Heart left ventricle (tissue), 13 donors: ENCODE measurements at regions not wholly inside any gene's neighbourhood (a gene's known extent, or its start where the extent isn't known, plus 50 kb on each side); places are given as distances from the start of the nearest gene placed in this dataset.

ENCODE experiments used
- POLR2A ChIP-seq, 2 donors: fragments of 450-650 bp; IDR thresholded peaks; one replicate each; pipeline ENCODE4 v1.6.1; 2017; ENCODE audit warnings: antibody characterized with exemption in 2 of 2, mild to moderate bottlenecking in 2 of 2, moderate library complexity in 2 of 2
- TF ChIP-seq, protein P1 (sequence below), 12 donors: fragments of 200-600 bp; sonication (generic) in 4 of 12; IDR thresholded peaks; one replicate each; pipeline versions ENCODE4 v1.5.0 to v1.8.0; 2018 to 2022; ENCODE audit warnings: antibody characterized with exemption in 12 of 12, mild to moderate bottlenecking in 5 of 12
- donor health status: ischemic (EF 13 %, LVEDD 7.1; RV severe dilation, severe dysfunction).
- donor health status: DM: no; HTN: yes; CAD: no.
- donor health status: DM: no; HTN: no; CAD: no.
- donor health status: ischemic (EF 25% LVEDD 6.9; RV normal size, moderate dysfunction).
- donor health status: ischemic (EF 25% LVEDD 5.7; RV mildly dilated, moderate dysfunction).
- donor health status: ischemic (EF 35%, LVEDD 5.7; RV mildly dilated, moderate dysfunction).
- donor health status: nonischemic (EF 11% LVEDD 7.7; RV severe dilation, severe dysfunction).
- donor health status: DM: yes; HTN: yes; CAD: no.
- donor health status: PGD.
- donor health status: ischemic (EF 29% LVEDD 5.4; RV normal size, mild dysfunction).
- donor health status: nonischemic (EF 23%, LVEDD 6.1; RV moderate dilation, normal function).

DNA sequence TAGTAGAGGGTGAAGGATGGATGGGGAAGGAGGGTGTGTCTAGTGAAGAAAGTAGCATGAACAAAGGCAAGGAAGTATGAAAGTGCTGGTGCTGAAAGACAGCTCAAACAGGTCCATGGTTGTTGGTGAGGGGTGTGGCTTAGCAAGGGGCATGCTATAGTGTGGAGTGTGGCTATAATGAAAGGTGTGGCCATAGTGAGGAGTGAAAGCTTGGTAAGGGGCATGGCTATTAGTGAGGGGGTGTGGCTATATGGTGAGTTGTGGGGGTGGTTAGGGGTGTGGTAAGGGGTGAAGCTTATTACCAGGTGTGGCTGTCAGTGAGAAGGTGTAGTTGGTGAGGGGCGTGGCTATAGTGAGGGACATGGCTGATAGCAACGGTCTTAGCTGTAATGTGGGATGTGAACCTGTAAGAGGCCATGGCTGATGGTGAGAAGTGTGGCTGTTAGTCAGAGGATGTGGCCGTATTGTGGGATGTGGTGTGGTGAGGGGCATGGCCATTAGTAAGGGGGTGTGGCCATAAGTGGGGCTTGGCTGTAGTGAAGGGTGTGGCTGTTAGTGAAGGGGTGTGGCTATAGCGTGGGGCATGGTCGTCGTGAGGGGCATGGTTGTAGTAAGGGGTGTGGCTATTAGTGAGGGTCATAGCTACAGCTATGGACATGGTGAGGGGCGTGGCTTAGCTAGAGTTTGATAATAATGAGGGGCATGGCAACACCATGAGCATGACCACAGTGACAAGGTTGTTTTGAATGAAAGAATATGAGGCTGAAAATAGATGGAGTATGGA is 549.6 kb downstream of the FBXO15 start:
- TF ChIP-seq, protein P1, sequence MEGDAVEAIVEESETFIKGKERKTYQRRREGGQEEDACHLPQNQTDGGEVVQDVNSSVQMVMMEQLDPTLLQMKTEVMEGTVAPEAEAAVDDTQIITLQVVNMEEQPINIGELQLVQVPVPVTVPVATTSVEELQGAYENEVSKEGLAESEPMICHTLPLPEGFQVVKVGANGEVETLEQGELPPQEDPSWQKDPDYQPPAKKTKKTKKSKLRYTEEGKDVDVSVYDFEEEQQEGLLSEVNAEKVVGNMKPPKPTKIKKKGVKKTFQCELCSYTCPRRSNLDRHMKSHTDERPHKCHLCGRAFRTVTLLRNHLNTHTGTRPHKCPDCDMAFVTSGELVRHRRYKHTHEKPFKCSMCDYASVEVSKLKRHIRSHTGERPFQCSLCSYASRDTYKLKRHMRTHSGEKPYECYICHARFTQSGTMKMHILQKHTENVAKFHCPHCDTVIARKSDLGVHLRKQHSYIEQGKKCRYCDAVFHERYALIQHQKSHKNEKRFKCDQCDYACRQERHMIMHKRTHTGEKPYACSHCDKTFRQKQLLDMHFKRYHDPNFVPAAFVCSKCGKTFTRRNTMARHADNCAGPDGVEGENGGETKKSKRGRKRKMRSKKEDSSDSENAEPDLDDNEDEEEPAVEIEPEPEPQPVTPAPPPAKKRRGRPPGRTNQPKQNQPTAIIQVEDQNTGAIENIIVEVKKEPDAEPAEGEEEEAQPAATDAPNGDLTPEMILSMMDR (IDR thresholded peaks at IDR 0.05), result no peak
- no peak for TF ChIP-seq POLR2A (IDR thresholded peaks at IDR 0.05)
